ENCODE measurements at regions not wholly inside any gene's neighbourhood (a gene's known extent, or its start where the extent isn't known, plus 50 kb on each side); places are given as distances from the start of the nearest gene placed in this dataset.
"Not testable (repeated sequence)": the region's sequence is repeated elsewhere in the genome, so short reads cannot be mapped to it uniquely, and the experiment has no call there.

GRCh38 chr11:3516345-3516933 lies 125.4 kb downstream of the ART5 start:
- TF ChIP-seq EZH2phosphoT487, EZH2 (IDR thresholded peaks at IDR 0.05): not testable (repeated sequence)
